SIG-M5 (cell line): ENCODE measurements at regions not wholly inside any gene's neighbourhood (a gene's known extent, or its start where the extent isn't known, plus 50 kb on each side); places are given as distances from the start of the nearest gene placed in this dataset.

ENCODE experiments used
- DNase-seq: peaks from one replicate; lab custom pipeline; 2025; lab: John Stamatoyannopoulos, UW

GRCh38 chr16:64826374-64826773 is 295.5 kb downstream of the CDH11 start:
- DNase-seq, result no peak

GRCh38 chr16:64823481-64824075 is 298.3 kb downstream of the CDH11 start:
- no peak for DNase-seq

DNA sequence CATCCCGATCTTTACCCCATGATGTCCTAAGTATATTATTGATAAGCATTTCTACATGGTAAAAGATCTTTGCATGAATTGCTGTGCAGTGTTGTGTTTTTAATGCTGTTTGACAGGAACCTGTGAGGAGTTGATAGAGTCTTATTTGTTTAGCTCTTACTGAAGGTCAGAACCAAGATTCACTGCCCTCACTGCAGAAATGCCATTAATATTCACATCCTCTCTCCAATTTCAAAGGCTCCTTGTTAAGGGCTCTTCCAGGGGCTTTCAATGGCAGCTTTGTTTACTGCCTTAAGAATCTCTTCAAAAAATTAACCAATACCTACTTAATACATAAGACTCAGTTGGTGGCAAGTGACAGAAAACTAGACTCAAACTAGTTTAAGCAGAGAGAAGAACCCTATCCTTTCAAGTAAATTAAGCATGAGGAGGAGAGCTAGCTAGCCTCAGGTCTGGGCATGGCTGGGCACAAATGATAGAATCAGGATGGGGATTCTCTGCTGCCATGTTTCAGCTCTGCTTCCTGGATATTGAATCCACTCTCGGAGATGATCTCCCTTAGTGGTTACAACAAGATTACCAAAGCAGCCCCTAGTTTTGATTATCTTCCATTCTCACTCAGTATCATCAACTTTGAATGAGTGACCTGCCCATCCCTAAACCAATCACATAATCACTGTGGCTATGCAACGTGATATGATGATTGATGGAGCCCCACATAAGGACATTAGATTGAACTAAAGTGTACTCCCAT is 311.8 kb downstream of the CDH11 start:
- no peak for DNase-seq

GRCh38 chr16:64808474-64808873 is 313.4 kb downstream of the CDH11 start:
- no peak for DNase-seq

GRCh38 chr16:64791756-64792155 is 330.1 kb downstream of the CDH11 start:
- no peak for DNase-seq

GRCh38 chr16:64784635-64785034 is 337.2 kb downstream of the CDH11 start:
- DNase-seq, result no peak

DNA sequence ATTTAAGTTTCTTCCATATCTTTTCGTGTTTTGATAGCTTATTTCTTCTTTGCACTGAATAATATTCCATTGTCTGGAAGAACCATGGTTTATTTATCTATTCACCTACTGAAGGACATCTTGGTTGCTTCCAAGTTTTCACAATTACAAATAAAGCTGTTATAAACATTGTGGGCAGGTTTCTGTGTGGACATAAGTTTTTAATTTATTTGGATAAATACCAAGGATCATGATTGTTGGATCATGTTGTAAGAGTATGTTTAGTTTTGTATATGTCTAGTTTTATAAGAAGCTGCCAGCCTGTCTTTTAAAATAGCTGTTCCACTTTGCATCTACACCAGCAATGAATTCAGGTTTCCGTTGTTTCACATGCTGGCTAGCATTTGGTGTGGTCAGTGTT is 339.4 kb downstream of the CDH11 start:
- no peak for DNase-seq

DNA sequence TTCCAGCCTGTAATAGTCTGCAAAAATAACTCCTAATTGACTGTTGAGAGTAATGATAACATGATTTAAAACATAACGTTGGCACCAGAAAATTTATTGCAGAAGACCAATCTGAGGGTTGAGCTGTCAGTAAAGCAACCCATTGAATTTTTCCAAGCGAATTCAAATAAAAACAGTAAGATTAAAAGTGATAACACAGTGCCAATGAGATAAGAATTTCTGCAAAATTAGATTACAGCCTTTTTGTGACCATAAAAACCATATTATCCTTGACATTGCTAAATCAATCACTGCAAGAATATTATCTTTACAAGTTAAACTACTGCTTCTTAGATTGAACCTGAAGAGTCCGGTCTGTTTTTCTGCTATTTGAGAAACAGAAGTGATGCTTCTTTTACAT is 341.4 kb downstream of the CDH11 start:
- no peak for DNase-seq

DNA sequence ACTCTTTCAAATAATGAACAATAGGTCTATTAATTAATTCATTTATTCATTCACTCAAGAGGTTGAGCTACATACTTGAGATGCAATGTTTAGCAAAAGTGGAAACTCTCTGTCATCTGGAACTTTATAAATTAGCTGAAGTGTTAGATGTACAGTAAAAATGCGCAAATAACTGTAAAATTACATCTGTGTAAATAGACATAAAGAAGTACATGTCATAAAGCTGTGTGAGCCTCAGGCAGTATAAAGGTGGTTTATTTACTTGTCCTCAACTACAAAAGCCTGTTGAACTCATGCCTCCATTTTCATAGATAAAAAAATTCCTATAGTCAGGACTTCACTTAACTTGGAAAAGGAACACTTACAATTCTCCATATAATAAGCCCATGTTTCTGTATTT is 343.1 kb downstream of the CDH11 start:
- no peak for DNase-seq

DNA sequence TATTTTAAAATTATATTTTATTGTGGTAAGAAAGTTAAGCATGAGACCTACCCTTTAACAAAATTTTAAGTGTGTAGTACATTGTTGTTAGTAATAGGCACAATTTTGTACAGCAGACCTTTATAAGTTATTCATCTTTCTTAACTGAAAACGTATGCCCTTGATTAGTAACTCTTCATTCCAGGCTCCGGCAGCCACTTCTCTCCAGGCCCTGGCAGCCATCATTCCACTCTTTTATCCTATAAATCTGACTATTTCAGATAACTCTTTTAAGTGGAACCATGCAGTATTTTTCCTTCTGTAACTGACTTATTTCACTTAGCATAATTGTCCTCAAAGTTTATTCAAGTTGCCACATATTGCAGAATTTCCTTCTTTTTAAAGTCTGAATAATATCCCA is 348.2 kb downstream of the CDH11 start:
- DNase-seq, result no peak

GRCh38 chr16:64773184-64773583 is 348.7 kb downstream of the CDH11 start:
- no peak for DNase-seq

DNA sequence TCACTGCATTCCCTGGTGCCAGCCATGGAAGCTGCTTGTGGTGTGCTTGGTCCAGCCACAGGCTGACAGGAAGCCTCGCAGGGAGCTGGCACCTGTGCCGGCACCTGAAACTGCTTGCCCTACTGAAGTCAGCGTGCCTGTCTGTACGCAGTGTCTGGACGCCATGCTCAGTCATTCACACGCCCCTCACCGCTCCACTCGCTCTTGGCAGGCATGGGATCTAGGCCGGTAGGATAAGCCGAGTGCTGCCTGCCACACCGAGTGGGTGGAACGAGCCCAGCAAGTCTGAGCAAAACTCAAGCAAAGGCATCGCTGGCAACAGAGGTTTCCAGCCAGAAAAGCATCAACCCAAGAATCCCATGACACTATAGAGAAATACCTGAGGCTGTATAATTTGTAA is 350.6 kb downstream of the CDH11 start:
- no peak for DNase-seq

DNA sequence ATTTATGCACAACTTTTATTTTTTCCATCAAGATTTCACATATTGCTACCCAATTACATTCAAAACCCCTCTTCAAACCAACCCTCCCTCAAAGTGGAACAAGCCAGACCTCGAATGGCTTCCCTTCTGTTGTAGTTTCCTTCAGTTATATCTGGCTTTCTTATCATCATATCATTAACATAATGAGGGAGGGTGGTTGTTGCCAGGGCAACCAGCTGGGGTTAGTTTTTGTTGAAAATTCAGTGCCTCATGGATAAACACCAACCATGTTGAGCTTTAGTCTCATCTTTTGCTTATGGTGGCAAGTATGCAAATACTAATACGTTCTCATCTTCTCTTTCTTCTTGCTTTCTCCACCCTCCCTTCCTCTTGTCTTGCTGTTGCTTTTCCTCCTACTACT is 359.7 kb downstream of the CDH11 start:
- DNase-seq, result no peak

GRCh38 chr16:64754279-64754678 is 367.6 kb downstream of the CDH11 start:
- DNase-seq, result no peak

DNA sequence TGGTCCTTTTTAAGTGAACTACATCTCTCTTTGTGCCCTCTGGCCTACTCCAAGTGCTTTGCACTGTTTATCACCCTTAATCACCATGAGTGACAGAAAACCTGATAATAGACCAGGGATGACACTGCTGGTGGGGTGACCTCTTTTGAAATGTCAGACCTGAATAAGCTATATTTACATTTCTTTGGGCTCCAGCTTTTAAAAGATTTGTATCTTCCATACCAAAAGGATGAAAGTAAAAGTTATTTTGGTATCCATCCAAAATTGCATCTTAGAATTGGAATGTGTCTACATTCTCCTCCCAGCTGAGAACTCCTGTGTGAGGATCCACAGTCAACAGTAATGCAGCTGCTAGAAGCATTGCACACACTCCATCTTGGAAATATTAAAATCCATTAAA is 370.0 kb downstream of the CDH11 start:
- no peak for DNase-seq

- no peak for DNase-seq
These were observed 372.5 kb downstream of the CDH11 start for GRCh38 chr16:64749346-64749745.

DNA sequence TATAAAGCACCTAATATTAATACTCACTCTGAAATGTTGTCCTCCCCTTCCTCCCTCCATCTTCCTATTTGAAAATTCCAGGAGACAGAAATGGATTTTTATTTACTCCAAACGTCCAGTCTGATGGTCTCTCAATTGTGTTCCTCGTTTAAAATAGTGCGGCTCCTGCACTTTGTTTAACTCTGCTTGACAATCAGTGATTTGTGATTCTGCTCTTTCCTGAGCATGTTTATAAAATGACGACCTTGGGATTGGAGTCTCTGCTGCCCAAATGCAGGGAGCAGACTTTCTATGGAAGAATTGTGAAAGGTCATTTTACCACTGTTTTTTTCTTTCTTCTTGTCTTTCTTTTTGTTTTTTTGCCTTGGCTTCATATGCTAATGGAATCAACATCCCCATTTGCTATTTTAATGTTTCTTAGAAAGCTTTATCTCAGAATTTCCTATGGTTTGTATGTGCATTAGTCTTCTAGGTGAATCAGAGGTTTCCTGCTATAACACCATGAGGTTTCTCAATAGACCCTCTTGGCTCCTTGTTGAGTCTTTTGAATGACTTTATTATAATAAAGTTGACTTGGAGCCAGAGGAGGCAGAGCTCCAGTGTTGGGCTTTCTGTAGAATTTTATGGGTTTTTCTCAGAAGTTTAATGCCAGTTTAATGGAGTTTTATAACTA is 376.5 kb downstream of the CDH11 start:
- DNase-seq, result no peak

DNA sequence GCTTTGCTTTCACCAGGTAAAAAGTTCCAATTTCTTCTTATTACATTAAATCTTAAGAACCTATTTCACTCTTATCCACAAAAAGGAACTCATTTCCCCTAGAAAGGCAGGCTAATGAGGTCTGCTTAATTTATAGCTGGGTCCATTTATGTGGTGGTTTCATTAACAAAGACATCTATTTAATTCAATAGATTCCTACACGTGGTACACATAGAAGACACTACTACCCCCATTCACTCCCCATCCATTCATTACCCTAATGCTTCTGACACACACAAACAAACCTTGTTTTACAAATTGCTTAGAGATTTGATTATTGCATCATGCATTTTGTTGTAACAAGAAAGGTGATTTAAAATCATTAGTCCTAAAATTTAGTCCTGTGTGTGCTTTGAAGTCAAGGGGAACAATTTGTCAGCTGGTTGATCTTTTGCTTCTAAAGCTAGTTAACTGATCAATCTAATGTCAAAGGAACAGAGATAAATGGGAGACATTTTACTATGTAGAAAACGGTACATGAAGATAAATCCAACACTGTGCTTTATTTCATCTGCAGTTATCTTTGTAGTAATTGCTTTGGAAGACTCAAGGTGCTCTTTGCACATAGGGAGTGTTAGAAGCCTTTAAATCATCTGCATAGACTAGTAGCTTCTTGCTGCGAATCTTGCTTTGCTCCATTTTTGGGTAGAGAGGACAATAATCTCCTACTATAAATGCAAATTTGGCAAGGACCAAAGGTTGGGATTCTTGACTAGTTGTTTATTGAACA is 379.2 kb downstream of the CDH11 start:
- no peak for DNase-seq

GRCh38 chr16:64740261-64740660 is 381.6 kb downstream of the CDH11 start:
- no peak for DNase-seq

GRCh38 chr16:64738321-64738960 is 383.4 kb downstream of the CDH11 start:
- no peak for DNase-seq

DNA sequence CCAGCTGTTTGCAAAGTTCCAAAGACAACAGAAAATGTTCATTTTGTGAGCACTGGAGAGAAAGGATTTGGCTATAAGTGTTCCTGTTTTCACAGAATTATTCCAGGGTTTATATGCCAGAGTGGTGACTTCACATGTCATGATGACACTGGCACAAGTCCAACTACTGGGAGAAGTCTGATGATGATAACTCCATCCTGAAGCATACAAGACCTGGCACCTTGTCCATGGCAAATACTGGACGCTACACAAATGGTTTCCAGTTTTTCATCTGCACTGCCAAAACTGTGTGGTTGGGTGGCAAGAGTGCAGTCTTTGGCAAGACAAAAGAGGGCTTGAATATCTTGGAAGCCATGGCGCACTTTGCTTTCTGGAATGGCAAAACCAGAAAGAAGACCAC is 385.0 kb downstream of the CDH11 start:
- DNase-seq, result no peak

DNA sequence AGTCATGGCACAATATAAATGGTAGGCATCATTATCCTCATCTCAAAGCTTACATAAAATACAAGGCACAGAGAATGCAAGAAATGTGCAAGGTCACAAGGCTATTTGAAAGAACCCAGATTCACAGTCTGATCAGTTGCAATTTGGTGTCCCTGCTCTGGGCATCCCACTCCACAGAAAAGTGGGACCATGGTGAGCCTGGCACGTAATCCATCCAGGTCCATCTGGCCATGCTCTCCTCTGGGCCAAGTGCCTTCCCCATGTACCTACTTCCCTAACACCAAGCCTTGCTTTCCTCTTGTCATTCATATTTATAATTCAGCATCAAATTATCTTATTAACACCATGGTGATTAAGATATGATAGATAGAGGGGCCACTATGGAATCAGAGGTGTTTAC is 390.0 kb downstream of the CDH11 start:
- no peak for DNase-seq
